Osteocyte (in vitro differentiated cells): ENCODE measurements at regions not wholly inside any gene's neighbourhood (a gene's known extent, or its start where the extent isn't known, plus 50 kb on each side); places are given as distances from the start of the nearest gene placed in this dataset.

Experiments used
- DNase-seq: peaks from one replicate; pipeline ENCODE4 v3.0.0; 2021; ENCODE audit warnings: mixed read lengths; ENCODE audit not compliant: unreplicated experiment; ENCODE audit errors: extremely low spot score
- H3K27ac Mint-ChIP-seq: one replicate; pipeline ENCODE4 v1.8.0; 2021; ENCODE audit warnings: mild to moderate bottlenecking, mixed read lengths; ENCODE audit not compliant: unreplicated experiment
- H3K27me3 Mint-ChIP-seq: one replicate; pipeline ENCODE4 v1.8.0; 2021; ENCODE audit warnings: mixed read lengths; ENCODE audit not compliant: unreplicated experiment
- H3K36me3 Mint-ChIP-seq: one replicate; pipeline ENCODE4 v1.8.0; 2021; ENCODE audit warnings: mixed read lengths; ENCODE audit not compliant: unreplicated experiment
- H3K4me1 Mint-ChIP-seq: one replicate; pipeline ENCODE4 v1.8.0; 2021; ENCODE audit warnings: mixed read lengths; ENCODE audit not compliant: unreplicated experiment
- H3K4me3 Mint-ChIP-seq: one replicate; pipeline ENCODE4 v1.8.0; 2021; ENCODE audit warnings: mild to moderate bottlenecking, moderate library complexity, mixed read lengths; ENCODE audit not compliant: unreplicated experiment
- H3K9me3 Mint-ChIP-seq: one replicate; pipeline ENCODE4 v1.8.0; 2021; ENCODE audit warnings: mixed read lengths; ENCODE audit not compliant: unreplicated experiment
- TF ChIP-seq, protein P1 (sequence below): fragments of 200-600 bp; sonication (generic); IDR thresholded peaks from 2 replicates; pipeline ENCODE4 v1.5.0; 2021; ENCODE audit warnings: antibody characterized with exemption, mild to moderate bottlenecking, moderate library complexity

- no peak overlapping the region for H3K27ac Mint-ChIP-seq
- H3K36me3 Mint-ChIP-seq = no peaks in the 10 kb centered on the region
- H3K4me3 Mint-ChIP-seq = no peak overlapping the region
- no peaks in the 10 kb centered on the region for H3K27me3 Mint-ChIP-seq
- H3K4me1 Mint-ChIP-seq = peaks cover 16% of the 10 kb centered on the region
- no peak for DNase-seq
- no peaks in the 10 kb centered on the region for H3K9me3 Mint-ChIP-seq
- TF ChIP-seq, protein P1, sequence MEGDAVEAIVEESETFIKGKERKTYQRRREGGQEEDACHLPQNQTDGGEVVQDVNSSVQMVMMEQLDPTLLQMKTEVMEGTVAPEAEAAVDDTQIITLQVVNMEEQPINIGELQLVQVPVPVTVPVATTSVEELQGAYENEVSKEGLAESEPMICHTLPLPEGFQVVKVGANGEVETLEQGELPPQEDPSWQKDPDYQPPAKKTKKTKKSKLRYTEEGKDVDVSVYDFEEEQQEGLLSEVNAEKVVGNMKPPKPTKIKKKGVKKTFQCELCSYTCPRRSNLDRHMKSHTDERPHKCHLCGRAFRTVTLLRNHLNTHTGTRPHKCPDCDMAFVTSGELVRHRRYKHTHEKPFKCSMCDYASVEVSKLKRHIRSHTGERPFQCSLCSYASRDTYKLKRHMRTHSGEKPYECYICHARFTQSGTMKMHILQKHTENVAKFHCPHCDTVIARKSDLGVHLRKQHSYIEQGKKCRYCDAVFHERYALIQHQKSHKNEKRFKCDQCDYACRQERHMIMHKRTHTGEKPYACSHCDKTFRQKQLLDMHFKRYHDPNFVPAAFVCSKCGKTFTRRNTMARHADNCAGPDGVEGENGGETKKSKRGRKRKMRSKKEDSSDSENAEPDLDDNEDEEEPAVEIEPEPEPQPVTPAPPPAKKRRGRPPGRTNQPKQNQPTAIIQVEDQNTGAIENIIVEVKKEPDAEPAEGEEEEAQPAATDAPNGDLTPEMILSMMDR = no peak
Measured at GRCh38 chr20:56693217-56693616, 64.1 kb downstream of the TFAP2C start.

DNA sequence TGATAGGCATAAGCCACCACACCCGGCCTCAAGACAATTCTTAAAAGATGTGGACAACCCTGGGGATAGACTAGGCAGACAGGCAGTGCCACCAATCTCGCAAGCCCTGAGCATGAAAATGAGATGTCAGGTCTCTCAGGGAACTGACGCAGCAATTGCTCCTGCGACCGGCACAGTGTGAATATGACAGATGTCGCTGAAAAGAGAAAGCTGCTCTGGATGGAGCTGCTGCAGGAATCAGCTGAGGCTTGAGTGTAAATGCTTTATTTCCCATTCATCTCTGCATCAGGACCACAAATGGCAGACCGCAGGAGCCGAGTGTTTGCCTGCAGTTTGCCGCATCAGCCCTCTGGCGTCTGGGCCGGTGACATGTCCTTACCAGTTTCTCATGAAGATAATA lies 68.4 kb downstream of the TFAP2C start:
- no peak for DNase-seq
- Mint-ChIP-seq H3K4me3 (no peak overlapping the region), H3K4me1 (no peaks in the 10 kb centered on the region), H3K9me3 (no peaks in the 10 kb centered on the region), H3K27me3 (no peaks in the 10 kb centered on the region), H3K27ac (no peak overlapping the region), H3K36me3 (no peaks in the 10 kb centered on the region)
- TF ChIP-seq, protein P1 = no peak

- Mint-ChIP-seq H3K9me3 (no peaks in the 10 kb centered on the region), H3K27me3 (no peaks in the 10 kb centered on the region), H3K36me3 (no peaks in the 10 kb centered on the region), H3K27ac (no peak overlapping the region), H3K4me3 (no peak overlapping the region), H3K4me1 (no peaks in the 10 kb centered on the region)
- DNase-seq = no peak
- TF ChIP-seq, protein P1 = no peak
Measured at GRCh38 chr20:56698297-56698696, 69.2 kb downstream of the TFAP2C start.

GRCh38 chr20:56698749-56699148 lies 69.6 kb downstream of the TFAP2C start:
- TF ChIP-seq, protein P1 = no peak
- Mint-ChIP-seq H3K4me3 (no peak overlapping the region), H3K27me3 (no peaks in the 10 kb centered on the region), H3K4me1 (no peaks in the 10 kb centered on the region), H3K36me3 (no peaks in the 10 kb centered on the region), H3K9me3 (no peaks in the 10 kb centered on the region), H3K27ac (no peak overlapping the region)
- no peak for DNase-seq

DNA sequence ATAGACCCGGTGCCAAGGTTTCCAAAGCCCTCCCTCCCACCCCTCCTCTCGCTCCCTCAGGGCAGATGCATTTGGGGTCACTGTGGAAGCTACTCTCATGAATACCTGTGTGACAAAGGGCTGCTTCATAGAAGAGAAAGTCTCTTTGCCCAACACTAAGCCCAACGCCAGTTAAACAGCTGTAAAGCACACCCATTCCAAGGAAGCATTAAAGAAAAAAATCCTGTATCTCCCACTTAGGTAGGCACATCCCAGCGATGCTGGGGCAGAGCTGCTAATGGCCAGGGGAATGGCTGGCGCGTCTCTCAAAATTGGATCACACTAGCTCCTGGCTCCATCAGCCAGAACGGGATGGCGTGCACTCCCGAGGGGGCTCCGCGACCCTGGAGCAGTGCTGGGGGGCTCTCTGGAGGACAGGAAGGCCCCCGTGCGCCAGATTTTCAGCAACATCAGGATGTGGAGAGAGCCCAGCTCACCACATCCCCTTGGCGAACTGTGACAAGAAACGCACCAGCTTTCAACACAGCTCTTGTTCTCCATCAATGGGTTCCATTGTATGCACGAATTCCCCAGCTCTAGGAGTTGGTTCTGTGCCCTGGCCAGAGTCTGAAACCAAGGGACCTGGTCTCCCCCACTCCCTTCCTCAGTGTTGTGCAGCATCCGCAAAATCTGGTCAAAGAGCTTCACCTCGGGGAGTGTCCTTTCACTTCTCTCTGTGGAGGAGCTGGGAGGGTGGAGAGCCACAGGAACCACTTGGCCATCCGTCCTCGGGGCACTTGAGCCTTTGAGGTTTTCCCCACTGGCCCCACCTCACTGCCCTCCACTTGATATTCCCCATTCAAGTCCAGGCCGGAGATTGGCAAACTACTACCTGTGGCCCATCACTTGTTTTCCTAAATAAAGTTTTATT lies 74.1 kb downstream of the TFAP2C start:
- Mint-ChIP-seq H3K4me3 (no peak overlapping the region), H3K9me3 (no peaks in the 10 kb centered on the region), H3K27ac (no peak overlapping the region), H3K36me3 (no peaks in the 10 kb centered on the region), H3K4me1 (peaks cover 18% of the 10 kb centered on the region), H3K27me3 (no peaks in the 10 kb centered on the region)
- DNase-seq = no peak
- TF ChIP-seq, protein P1 = no peak
